NCI-H226 (cell line): ENCODE measurements at regions not wholly inside any gene's neighbourhood (a gene's known extent, or its start where the extent isn't known, plus 50 kb on each side); places are given as distances from the start of the nearest gene placed in this dataset.
"Not testable (repeated sequence)": the region's sequence is repeated elsewhere in the genome, so short reads cannot be mapped to it uniquely, and the experiment has no call there.

Experiments used
- DNase-seq: peaks from one replicate; pipeline ENCODE4 v3.0.0-alpha.2; 2015

GRCh38 chr4:111930659-111931058 is 214.6 kb upstream of the FAM241A start:
- no peak for DNase-seq

DNA sequence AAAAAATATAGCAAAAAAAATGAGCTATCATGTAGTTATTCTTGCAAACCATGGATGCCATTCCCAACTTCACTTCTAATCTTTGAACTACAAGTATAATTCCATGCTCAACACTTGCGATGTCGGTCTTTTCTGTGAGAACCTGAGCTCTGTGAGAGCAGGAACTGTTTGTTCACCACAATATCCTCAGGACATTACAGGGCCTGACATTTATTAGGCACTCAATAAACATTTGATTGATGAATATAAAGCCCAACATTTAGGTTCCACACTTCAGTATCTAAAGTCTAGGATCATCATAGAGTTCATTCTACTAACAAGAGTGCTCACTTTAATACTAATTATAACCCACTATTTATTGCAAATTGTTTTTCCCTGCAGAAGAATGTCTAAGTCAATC is 211.6 kb upstream of the FAM241A start:
- no peak for DNase-seq

DNA sequence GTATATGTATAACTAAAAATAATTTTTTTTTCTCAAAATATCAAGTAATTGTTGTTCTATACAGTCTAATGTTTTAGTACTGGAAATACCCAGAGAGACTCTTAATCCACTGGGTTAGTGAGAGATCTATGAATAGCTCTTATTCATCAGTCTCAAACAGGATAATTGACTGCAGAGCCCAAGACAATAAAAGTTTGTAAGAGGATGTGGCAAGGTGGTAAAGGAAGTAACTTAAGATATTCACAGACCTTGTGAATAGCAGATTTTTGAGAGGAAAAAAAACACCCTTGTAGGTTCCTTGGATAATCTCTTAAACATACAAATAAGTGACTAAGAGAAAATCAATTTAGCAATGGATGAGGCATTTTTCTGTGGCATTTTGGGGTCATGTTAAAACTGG is 210.9 kb upstream of the FAM241A start:
- DNase-seq = no peak

- peak; percentile 47 for DNase-seq
Measured at GRCh38 chr4:111937368-111937767, 207.9 kb upstream of the FAM241A start.

GRCh38 chr4:111941957-111942356 is 203.3 kb upstream of the FAM241A start:
- no peak for DNase-seq

- DNase-seq = peak; percentile 30
Measured at GRCh38 chr4:111943796-111944203, 201.5 kb upstream of the FAM241A start.

DNA sequence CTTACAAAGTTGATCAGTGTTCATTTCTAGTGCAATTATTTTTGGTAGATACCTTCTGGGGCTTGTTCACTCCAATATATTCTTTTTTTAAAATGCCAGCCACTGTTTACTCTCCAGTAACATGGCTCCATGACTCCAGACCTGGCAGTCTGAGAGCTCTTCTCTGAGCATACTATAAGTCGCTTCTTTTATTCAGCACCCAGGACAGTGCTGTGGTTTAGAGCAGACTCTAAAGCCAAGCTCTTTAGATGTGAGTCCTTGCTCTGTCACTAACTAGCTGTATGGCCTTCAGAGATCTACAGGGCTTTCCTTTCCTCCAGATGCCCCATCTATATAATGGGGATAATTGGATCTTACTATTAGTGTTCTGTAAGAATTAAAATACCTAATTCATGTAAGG is 200.2 kb upstream of the FAM241A start:
- no peak for DNase-seq

- DNase-seq = no peak
Measured at GRCh38 chr4:111946800-111947199, 198.5 kb upstream of the FAM241A start.

- peak; percentile 24 for DNase-seq
Measured at GRCh38 chr4:111952688-111953087, 192.6 kb upstream of the FAM241A start.

- DNase-seq = peak; percentile 15
Measured at GRCh38 chr4:111954550-111954949, 190.7 kb upstream of the FAM241A start.

GRCh38 chr4:111955001-111955400 is 190.3 kb upstream of the FAM241A start:
- no peak for DNase-seq

DNA sequence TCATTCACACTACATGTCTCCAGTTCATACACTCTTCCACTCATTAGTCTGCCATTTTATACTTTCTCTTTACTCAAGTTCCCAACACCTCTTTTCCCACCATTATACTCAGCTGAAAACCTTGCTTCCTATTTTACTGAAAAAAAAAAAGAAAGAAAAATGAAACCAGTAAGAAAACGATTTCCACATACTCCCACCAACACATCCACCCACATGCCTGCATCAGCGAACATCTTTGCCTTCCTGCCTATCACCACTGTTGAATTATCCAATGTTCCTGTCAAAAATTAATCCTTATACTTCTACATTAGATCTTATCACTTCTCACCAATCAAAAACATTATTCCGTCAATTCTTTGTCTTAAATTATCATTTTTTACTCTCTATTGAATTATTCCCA is 188.1 kb upstream of the FAM241A start:
- no peak for DNase-seq

GRCh38 chr4:111957997-111958396 is 187.3 kb upstream of the FAM241A start:
- DNase-seq = no peak

GRCh38 chr4:111959222-111959621 is 186.0 kb upstream of the FAM241A start:
- DNase-seq = peak; percentile 70

DNA sequence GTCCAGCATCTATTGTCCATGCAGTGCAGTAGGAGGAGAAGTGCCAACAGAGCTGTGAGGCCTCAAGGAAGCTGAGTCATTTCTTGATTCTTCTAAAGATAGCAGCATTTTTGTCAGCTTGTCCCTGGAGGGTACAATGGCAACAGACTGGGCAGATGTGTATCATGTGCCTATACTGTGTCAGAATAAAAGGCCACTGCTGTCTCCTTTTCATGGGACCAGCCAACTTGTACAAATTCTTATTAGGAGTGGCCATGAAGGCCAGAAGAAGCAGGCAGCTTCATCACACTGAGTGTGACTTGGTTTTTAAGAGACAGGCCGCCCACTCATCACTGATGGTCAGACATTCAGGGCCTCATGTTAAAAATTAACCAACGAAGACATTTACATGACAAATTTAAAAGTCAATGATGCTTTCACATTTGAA is 185.0 kb upstream of the FAM241A start:
- DNase-seq = no peak

DNA sequence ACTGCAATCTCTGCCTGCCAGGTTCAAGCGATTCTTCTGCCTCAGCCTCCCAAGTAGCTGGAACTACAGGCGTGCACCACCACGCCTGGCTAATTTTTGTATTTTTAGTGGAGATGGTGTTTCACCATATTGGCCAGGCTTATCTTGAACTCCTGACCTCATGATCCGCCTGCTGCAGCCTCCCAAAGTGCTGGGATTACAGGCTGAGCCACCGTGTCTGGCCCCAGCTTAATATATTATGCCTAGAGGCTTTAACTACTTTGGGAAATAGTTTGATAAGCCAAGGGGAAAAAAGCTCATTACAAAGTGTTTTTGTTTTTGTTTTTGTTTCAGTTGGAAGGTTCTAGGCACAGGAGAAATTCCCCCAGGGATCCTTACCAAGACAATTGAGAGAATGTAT is 184.2 kb upstream of the FAM241A start:
- not testable (repeated sequence) for DNase-seq

- DNase-seq = peak; percentile 49
Measured at GRCh38 chr4:111961809-111962208, 183.4 kb upstream of the FAM241A start.

- DNase-seq = no peak
Measured at GRCh38 chr4:111963158-111963700, 182.0 kb upstream of the FAM241A start.

GRCh38 chr4:111977419-111977965 is 167.8 kb upstream of the FAM241A start:
- DNase-seq = no peak

DNA sequence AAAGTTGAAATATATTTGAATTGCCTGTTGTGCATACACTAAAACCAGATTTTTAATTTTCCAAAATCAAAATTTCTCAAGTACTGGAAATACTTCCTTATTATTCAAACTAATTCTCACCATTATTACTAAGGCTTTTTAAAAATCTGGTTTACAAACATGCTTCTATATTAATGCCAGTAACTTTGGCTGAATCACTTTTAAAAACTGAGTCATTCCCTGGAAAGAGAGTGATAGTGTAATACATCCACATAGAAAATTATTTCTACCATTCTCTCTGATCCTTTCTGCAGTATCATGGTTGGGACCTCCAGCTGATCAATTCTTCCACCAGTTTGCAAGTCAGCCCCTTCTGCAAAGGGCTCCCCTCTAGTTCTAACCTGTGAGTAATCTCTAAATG is 165.3 kb upstream of the FAM241A start:
- DNase-seq = no peak

- DNase-seq = no peak
Measured at GRCh38 chr4:111982089-111982488, 163.2 kb upstream of the FAM241A start.

DNA sequence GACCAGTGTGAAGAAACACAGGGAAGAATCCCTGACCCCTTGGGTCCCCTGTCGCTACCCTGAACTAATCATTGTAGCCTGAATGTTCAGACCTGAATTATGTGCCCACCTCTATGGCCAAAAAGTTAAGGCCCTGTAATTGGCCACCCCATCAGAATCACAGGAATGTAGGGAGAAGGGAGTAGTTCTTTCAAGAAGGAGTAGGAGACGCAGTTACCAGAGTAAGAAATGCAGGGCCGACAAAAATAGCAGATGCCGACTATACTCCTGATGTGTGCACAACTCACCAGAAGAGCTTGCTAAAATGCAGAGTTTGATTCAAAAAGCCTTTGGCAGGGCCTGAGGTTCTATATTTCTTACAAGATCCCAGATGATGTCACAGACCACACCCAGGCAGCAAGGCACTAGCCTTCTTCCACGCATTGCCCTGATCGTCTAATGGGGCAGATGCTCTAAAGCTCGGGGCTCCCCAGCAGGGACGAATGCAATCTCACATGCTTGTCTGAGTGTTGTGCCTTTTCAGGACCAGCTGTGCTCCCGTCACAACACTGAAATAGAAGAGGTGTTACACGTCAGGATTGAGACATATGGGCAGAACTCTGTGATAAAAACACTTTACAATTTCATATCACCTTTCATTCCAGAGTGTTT is 161.0 kb upstream of the FAM241A start:
- no peak for DNase-seq

- peak; percentile 22 for DNase-seq
Measured at GRCh38 chr4:111985426-111985825, 159.8 kb upstream of the FAM241A start.

GRCh38 chr4:111986095-111986494 is 159.2 kb upstream of the FAM241A start:
- DNase-seq = peak; percentile 33

DNA sequence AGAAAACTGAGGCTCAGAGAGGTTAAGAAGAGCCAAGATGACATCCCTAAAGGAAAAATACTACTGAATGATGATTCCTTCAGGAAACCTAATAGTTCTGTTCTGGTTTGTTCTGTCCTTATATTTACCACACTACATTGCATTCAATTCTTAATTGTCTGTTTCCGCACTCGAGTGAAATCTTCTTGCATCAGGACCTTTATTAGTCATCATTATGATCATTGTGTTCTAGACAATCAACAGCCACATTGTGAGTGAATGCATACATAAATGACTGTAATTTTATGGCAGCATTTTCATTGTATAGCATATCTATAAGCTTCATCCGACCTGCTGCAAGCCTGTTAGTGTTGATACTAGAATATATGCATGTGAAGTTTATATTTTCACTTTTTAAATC is 156.7 kb upstream of the FAM241A start:
- no peak for DNase-seq
